Right cardiac atrium (tissue), 5 donors: ENCODE measurements at regions not wholly inside any gene's neighbourhood (a gene's known extent, or its start where the extent isn't known, plus 50 kb on each side); places are given as distances from the start of the nearest gene placed in this dataset.
"Not testable (repeated sequence)": the region's sequence is repeated elsewhere in the genome, so short reads cannot be mapped to it uniquely, and the experiment has no call there.

Experiments
- ATAC-seq, 2 donors: fragments of 200-7000 bp; cut with Tn5 transposase; one replicate each; pipeline versions ENCODE4 v1.8.0 to v1.9.1; 2020; ENCODE audit warnings: moderate library complexity in 2 of 2, mild to moderate bottlenecking in 1 of 2
- DNase-seq, 3 donors: peaks; one replicate each; pipeline ENCODE4 v3.0.0-alpha.2; 2020
- H3K27ac ChIP-seq: one replicate; pipeline ENCODE4 v1.5.1; 2013; ENCODE audit warnings: mild to moderate bottlenecking, low read length, control low read depth, moderate library complexity
- H3K27me3 ChIP-seq: one replicate; pipeline ENCODE4 v1.6.1; 2013; ENCODE audit not compliant: control insufficient read depth, insufficient read depth
- H3K4me1 ChIP-seq: one replicate; pipeline ENCODE4 v1.6.1; 2013; ENCODE audit warnings: low read length; ENCODE audit not compliant: control insufficient read depth, insufficient read depth
- H3K4me3 ChIP-seq: one replicate; pipeline ENCODE4 v1.5.1; 2013; ENCODE audit warnings: low read length, control low read depth
- H3K9me3 ChIP-seq: one replicate; pipeline ENCODE4 v1.6.1; 2013; ENCODE audit warnings: low read length; ENCODE audit not compliant: control insufficient read depth
- WGBS: extraction: QIAGEN DNeasy Blood & Tissue Kit; methylation state at CpG from one replicate; pipeline ENCODE4 v1.1.7; 2013; 5-methylcytosine and 5-hydroxymethylcytosine counted together
- intact Hi-C, 4 donors: fragments of 100-400 bp; cut with DNase I; formaldehyde crosslinking; loops; one replicate each; pipeline versions ENCODE4 v1.11.0 to v1.14.0; 2022 to 2023
- donor health status: healthy with polysubstance abuse.
- donor health status: DM: no; HTN: yes; CAD: no.
- donor health status: DM: no; HTN: no; CAD: no.
- donor health status: DM: no; HTN: yes; CAD: no; lungs with severe emphysema.
- donor health status: DM: yes; HTN: yes; CAD: no.

GRCh38 chr16:59048876-59049275 lies 314.8 kb upstream of the GOT2 start:
- no peak overlapping the region for H3K27ac ChIP-seq
- no peak for ATAC-seq
- H3K4me1 ChIP-seq = no peaks in the 10 kb centered on the region
- H3K4me3 ChIP-seq = no peak overlapping the region
- WGBS = 24% methylated on average over 3 of the region's 3 CpGs
- H3K9me3 ChIP-seq = no peaks in the 10 kb centered on the region
- DNase-seq = no peak
- H3K27me3 ChIP-seq = no peaks in the 10 kb centered on the region
- intact Hi-C loops = no loop called here

- intact Hi-C loops = no loop called here
- WGBS = 75% methylated on average over 4 of the region's 4 CpGs
- no peaks in the 10 kb centered on the region for H3K27me3 ChIP-seq
- DNase-seq (no peak), ATAC-seq (no peak)
- H3K4me3 ChIP-seq = no peak overlapping the region
- H3K9me3 ChIP-seq = no peaks in the 10 kb centered on the region
- H3K4me1 ChIP-seq = no peaks in the 10 kb centered on the region
- H3K27ac ChIP-seq = no peak overlapping the region
These were observed 313.0 kb upstream of the GOT2 start for GRCh38 chr16:59047114-59047513.

- Histone ChIP-seq H3K4me1 (no peaks in the 10 kb centered on the region), H3K27me3 (no peaks in the 10 kb centered on the region), H3K9me3 (no peaks in the 10 kb centered on the region), H3K4me3 (no peak overlapping the region), H3K27ac (no peak overlapping the region)
- 91% methylated on average over 4 of the region's 4 CpGs for WGBS
- DNase-seq (no peak), ATAC-seq (no peak)
- intact Hi-C loops = no loop called here
These were observed 312.2 kb upstream of the GOT2 start for GRCh38 chr16:59046335-59046734.

- intact Hi-C loops = no loop called here
These were observed 311.4 kb upstream of the GOT2 start for GRCh38 chr16:59045501-59045900.

GRCh38 chr16:59044616-59045015 lies 310.5 kb upstream of the GOT2 start:
- no peaks in the 10 kb centered on the region for H3K27me3 ChIP-seq
- intact Hi-C loops = no loop called here
- H3K27ac ChIP-seq = no peak overlapping the region
- H3K4me3 ChIP-seq = no peak overlapping the region
- no peaks in the 10 kb centered on the region for H3K9me3 ChIP-seq
- ATAC-seq = no peak
- no peaks in the 10 kb centered on the region for H3K4me1 ChIP-seq
- no peak for DNase-seq

More at GRCh38 chr16:59045501-59045900, 311.4 kb upstream of the GOT2 start:
- 40% methylated on average over 4 of the region's 4 CpGs for WGBS
- DNase-seq (no peak), ATAC-seq (no peak)
- H3K27ac ChIP-seq = no peak overlapping the region
- no peaks in the 10 kb centered on the region for H3K27me3 ChIP-seq
- no peak overlapping the region for H3K4me3 ChIP-seq
- no peaks in the 10 kb centered on the region for H3K9me3 ChIP-seq
- H3K4me1 ChIP-seq = no peaks in the 10 kb centered on the region

GRCh38 chr16:59042301-59042700 lies 308.2 kb upstream of the GOT2 start:
- Histone ChIP-seq H3K4me1 (no peaks in the 10 kb centered on the region), H3K9me3 (no peaks in the 10 kb centered on the region), H3K27me3 (no peaks in the 10 kb centered on the region), H3K27ac (no peak overlapping the region), H3K4me3 (no peak overlapping the region)
- ATAC-seq (no peak), DNase-seq (no peak)
- WGBS = 89% methylated on average over 2 of the region's 2 CpGs
- intact Hi-C loops = no loop called here

- Histone ChIP-seq H3K4me1 (no peaks in the 10 kb centered on the region), H3K4me3 (no peak overlapping the region), H3K27me3 (no peaks in the 10 kb centered on the region), H3K9me3 (no peaks in the 10 kb centered on the region), H3K27ac (no peak overlapping the region)
- no peak for ATAC-seq
- intact Hi-C loops = no loop called here
- WGBS = 61% methylated on average over 3 of the region's 3 CpGs
- no peak for DNase-seq
These were observed 305.1 kb upstream of the GOT2 start for GRCh38 chr16:59039066-59039720.

- WGBS = 79% methylated on average over 6 of the region's 6 CpGs
These were observed 296.9 kb upstream of the GOT2 start for GRCh38 chr16:59030923-59031485.

GRCh38 chr16:59021751-59022150 lies 287.6 kb upstream of the GOT2 start:
- Histone ChIP-seq H3K27me3 (no peaks in the 10 kb centered on the region), H3K4me3 (no peak overlapping the region), H3K9me3 (no peaks in the 10 kb centered on the region), H3K27ac (no peak overlapping the region), H3K4me1 (no peaks in the 10 kb centered on the region)
- 84% methylated on average over 7 of the region's 7 CpGs for WGBS
- ATAC-seq (no peak), DNase-seq (no peak)
- intact Hi-C loops = no loop called here

More at GRCh38 chr16:59030923-59031485, 296.9 kb upstream of the GOT2 start:
- Histone ChIP-seq H3K9me3 (no peaks in the 10 kb centered on the region), H3K4me1 (no peaks in the 10 kb centered on the region), H3K27ac (no peak overlapping the region), H3K27me3 (no peaks in the 10 kb centered on the region), H3K4me3 (no peak overlapping the region)
- intact Hi-C loops = no loop called here
- no peak for ATAC-seq
- DNase-seq = no peak

- intact Hi-C loops = no loop called here
- Histone ChIP-seq H3K27me3 (no peaks in the 10 kb centered on the region), H3K4me1 (no peaks in the 10 kb centered on the region), H3K4me3 (no peak overlapping the region), H3K27ac (no peak overlapping the region), H3K9me3 (no peaks in the 10 kb centered on the region)
- 68% methylated on average over 6 of the region's 6 CpGs for WGBS
- DNase-seq (no peak), ATAC-seq (no peak)
These were observed 279.8 kb upstream of the GOT2 start for GRCh38 chr16:59013930-59014329.

- Histone ChIP-seq H3K4me3 (no peak overlapping the region), H3K27ac (no peak overlapping the region), H3K9me3 (no peaks in the 10 kb centered on the region), H3K27me3 (no peaks in the 10 kb centered on the region), H3K4me1 (no peaks in the 10 kb centered on the region)
- intact Hi-C loops = no loop called here
- no peak for ATAC-seq
- DNase-seq = no peak
- WGBS = 26% methylated on average over 5 of the region's 5 CpGs
These were observed 265.6 kb upstream of the GOT2 start for GRCh38 chr16:58999762-59000161.

GRCh38 chr16:58992755-58993154 lies 258.6 kb upstream of the GOT2 start:
- not testable (repeated sequence) for ATAC-seq

More at GRCh38 chr16:58992755-58993154, 258.6 kb upstream of the GOT2 start:
- H3K27me3 ChIP-seq, H3K27ac ChIP-seq, H3K4me3 ChIP-seq, H3K9me3 ChIP-seq, H3K4me1 ChIP-seq, intact Hi-C loops, DNase-seq: not testable (repeated sequence)
- WGBS = 77% methylated on average over 8 of the region's 8 CpGs
